Mesendoderm (in vitro differentiated cells): ENCODE measurements at regions not wholly inside any gene's neighbourhood (a gene's known extent, or its start where the extent isn't known, plus 50 kb on each side); places are given as distances from the start of the nearest gene placed in this dataset.

Experiments
- DNase-seq: peaks from one replicate; pipeline ENCODE4 v3.0.0; 2013
- H2AK5ac ChIP-seq: 2 replicates; pipeline ENCODE4 v1.6.1; 2013; ENCODE audit warnings: low read length, inconsistent platforms
- H2BK120ac ChIP-seq: 2 replicates; pipeline ENCODE4 v1.6.1; 2013; ENCODE audit warnings: low read depth, mild to moderate bottlenecking, low read length, moderate library complexity, mixed read lengths
- H2BK15ac ChIP-seq: replicated peaks from 2 replicates; pipeline ENCODE4 v1.6.1; 2013; ENCODE audit warnings: low read depth, mild to moderate bottlenecking, moderate library complexity
- H2BK5ac ChIP-seq: 2 replicates; pipeline ENCODE4 v1.6.1; 2013; ENCODE audit warnings: low read length, inconsistent platforms
- H3K18ac ChIP-seq: 2 replicates; pipeline ENCODE4 v1.6.1; 2013; ENCODE audit warnings: mild to moderate bottlenecking, low read length, mixed read lengths
- H3K23ac ChIP-seq: one replicate; pipeline ENCODE4 v1.6.1; 2013; ENCODE audit warnings: low read length
- H3K27ac ChIP-seq: 2 replicates; pipeline ENCODE4 v1.5.1; 2013; ENCODE audit warnings: low read depth, mild to moderate bottlenecking, inconsistent platforms, low read length, moderate library complexity
- H3K27me3 ChIP-seq: 2 replicates; pipeline ENCODE4 v1.6.1; 2013; ENCODE audit warnings: low read length, control low read depth, mild to moderate bottlenecking, inconsistent platforms; ENCODE audit not compliant: insufficient read depth, poor library complexity
- H3K36me3 ChIP-seq: 2 replicates; pipeline ENCODE4 v1.6.1; 2013; ENCODE audit warnings: low read length, inconsistent platforms; ENCODE audit not compliant: control insufficient read depth, insufficient read depth
- H3K4ac ChIP-seq: one replicate; pipeline ENCODE4 v1.6.1; 2013; ENCODE audit warnings: low read depth, mild to moderate bottlenecking, low read length, moderate library complexity
- H3K4me1 ChIP-seq: 2 replicates; pipeline ENCODE4 v1.6.1; 2013; ENCODE audit warnings: low read depth, low read length, inconsistent platforms; ENCODE audit not compliant: control insufficient read depth
- H3K4me2 ChIP-seq: 2 replicates; pipeline ENCODE4 v1.6.1; 2013; ENCODE audit warnings: low read length
- H3K4me3 ChIP-seq: 2 replicates; pipeline ENCODE4 v1.5.1; 2013; ENCODE audit warnings: mild to moderate bottlenecking, low read length
- H3K56ac ChIP-seq: one replicate; pipeline ENCODE4 v1.6.1; 2013; ENCODE audit warnings: low read length
- H3K79me1 ChIP-seq: 2 replicates; pipeline ENCODE4 v1.6.1; 2013; ENCODE audit warnings: low read length, inconsistent platforms
- H3K79me2 ChIP-seq: 2 replicates; pipeline ENCODE4 v1.6.1; 2013; ENCODE audit warnings: mild to moderate bottlenecking, low read length; ENCODE audit not compliant: control insufficient read depth, insufficient read depth
- H3K9ac ChIP-seq: 2 replicates; pipeline ENCODE4 v1.6.1; 2013; ENCODE audit warnings: low read length, inconsistent platforms
- H4K5ac ChIP-seq: one replicate; pipeline ENCODE4 v1.6.1; 2013; ENCODE audit warnings: low read length
- H4K8ac ChIP-seq: one replicate; pipeline ENCODE4 v1.6.1; 2013; ENCODE audit warnings: low read depth, mild to moderate bottlenecking, control low read depth, low read length, moderate library complexity
- WGBS: extraction: QIAGEN DNeasy Blood & Tissue Kit; methylation state at CpG from one replicate; pipeline ENCODE4 v1.1.7; 2013; ENCODE audit warnings: low lambda C conversion rate, missing lambda C conversion rate; ENCODE audit not compliant: insufficient coverage; ENCODE audit errors: extremely low coverage; 5-methylcytosine and 5-hydroxymethylcytosine counted together

DNA sequence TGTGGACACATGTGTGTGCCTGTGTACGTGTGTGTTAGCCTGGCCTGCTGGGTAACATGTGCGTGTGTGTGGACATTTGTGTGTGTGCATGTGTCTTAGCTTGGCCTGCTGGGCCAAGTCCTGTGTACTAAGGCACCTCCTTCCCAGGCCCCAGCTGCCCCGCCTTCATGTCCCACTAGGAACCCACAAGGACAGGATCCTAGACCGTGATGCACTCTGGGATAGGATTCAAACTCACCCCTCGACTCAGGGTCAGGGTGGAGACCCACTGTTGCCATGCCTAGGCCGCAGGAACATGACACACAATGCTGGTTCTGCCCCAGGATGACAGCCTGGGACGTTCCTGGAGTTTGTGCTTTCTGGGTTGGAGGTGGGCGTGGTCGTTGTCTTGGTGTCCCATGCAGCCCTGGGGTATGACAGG, 89.9 kb upstream of the TMPRSS2 start:
- no CpG with 5 or more reads among the region's 9 CpGs for WGBS
- no peak overlapping the region for H4K5ac ChIP-seq

DNA sequence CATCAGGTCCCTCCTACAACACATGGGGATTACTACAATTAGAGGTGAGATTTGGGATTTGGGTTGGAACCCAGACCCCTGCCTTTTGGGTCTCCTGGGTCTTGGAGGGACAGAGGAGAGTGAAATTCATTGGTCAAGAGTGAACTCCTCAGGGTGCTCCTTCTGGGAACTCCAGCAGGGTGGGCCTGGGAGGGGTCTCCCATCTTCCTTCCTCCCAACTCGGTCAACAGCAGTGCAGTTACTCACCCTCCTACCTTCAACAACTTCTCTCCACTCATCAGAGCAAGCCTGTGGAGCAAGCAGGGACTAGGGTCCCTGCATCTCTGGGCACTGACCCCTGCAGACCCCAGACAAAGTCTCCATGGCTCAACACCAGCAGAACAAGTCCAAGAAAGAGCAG, 89.3 kb upstream of the TMPRSS2 start:
- WGBS, result no CpG with 5 or more reads among the region's 1 CpG
- Histone ChIP-seq H3K36me3 (no peaks in the 10 kb centered on the region), H2BK120ac (no peak overlapping the region), H2BK5ac (no peak overlapping the region), H4K8ac (no peak overlapping the region), H3K56ac (no peak overlapping the region), H3K4me3 (no peak overlapping the region), H3K9ac (no peak overlapping the region), H3K27ac (no peak overlapping the region), H3K79me2 (no peaks in the 10 kb centered on the region), H3K79me1 (no peaks in the 10 kb centered on the region), H3K27me3 (no peaks in the 10 kb centered on the region), H3K4me1 (peaks cover 8% of the 10 kb centered on the region), H3K4me2 (no peak overlapping the region), H2AK5ac (no peak overlapping the region), H3K4ac (no peak overlapping the region), H2BK15ac (no peak overlapping the region), H3K23ac (peak overlapping the region; percentile 45), H4K5ac (no peak overlapping the region), H3K18ac (no peak overlapping the region)
- no peak for DNase-seq

More for the DNA sequence above, 89.9 kb upstream of the TMPRSS2 start:
- Histone ChIP-seq H3K27ac (no peak overlapping the region), H3K4ac (no peak overlapping the region), H2AK5ac (no peak overlapping the region), H3K79me1 (no peaks in the 10 kb centered on the region), H3K18ac (no peak overlapping the region), H3K36me3 (no peaks in the 10 kb centered on the region), H3K23ac (no peak overlapping the region), H2BK5ac (no peak overlapping the region), H4K8ac (no peak overlapping the region), H3K4me1 (peaks cover 8% of the 10 kb centered on the region), H3K9ac (no peak overlapping the region), H2BK15ac (no peak overlapping the region), H3K4me3 (no peak overlapping the region), H3K79me2 (no peaks in the 10 kb centered on the region), H3K56ac (no peak overlapping the region), H3K4me2 (no peak overlapping the region), H3K27me3 (no peaks in the 10 kb centered on the region), H2BK120ac (no peak overlapping the region)
- DNase-seq, result no peak

DNA sequence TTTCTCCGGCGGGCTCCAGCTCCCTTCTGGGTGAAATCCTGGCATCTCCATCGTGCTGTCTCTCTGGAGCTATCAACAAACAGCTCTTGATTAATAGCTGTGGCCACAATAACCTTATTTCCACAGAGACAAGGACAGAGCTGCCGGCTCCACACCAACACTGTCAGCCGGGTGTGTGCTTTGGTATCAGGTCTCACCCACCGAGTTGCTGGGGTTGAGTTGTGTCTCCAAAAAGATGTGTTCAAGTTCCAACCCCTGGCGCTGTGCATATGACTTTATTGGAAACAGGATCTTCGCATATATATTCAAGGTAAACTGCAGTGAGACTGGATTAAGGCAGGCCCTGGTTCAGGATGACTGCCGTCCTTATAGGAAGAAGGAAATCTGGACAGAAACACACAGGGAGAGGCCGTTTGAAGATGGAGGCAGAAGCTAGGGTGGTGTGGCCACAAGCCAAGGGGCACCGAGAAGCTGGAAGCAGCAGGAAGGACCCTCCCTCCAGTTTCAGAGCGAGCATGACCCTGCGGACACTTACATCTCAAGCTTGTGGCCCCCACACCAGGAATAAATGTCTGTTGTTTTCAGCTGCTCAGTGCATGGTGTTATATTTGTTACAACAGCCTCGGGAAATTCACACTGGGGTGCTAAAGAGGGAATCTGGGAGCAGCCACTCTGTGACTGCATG, 88.4 kb upstream of the TMPRSS2 start:
- H4K8ac ChIP-seq, result no peak overlapping the region
- H3K36me3 ChIP-seq, result no peaks in the 10 kb centered on the region
- H3K27me3 ChIP-seq, result no peaks in the 10 kb centered on the region
- no peak overlapping the region for H3K4ac ChIP-seq
- H3K79me1 ChIP-seq, result no peaks in the 10 kb centered on the region
- no peak overlapping the region for H3K4me3 ChIP-seq
- H3K9ac ChIP-seq, result no peak overlapping the region
- H2AK5ac ChIP-seq, result no peak overlapping the region
- no peak for DNase-seq
- no peaks in the 10 kb centered on the region for H3K79me2 ChIP-seq
- H3K4me1 ChIP-seq, result peaks cover 8% of the 10 kb centered on the region
- no peak overlapping the region for H2BK120ac ChIP-seq
- H3K56ac ChIP-seq, result no peak overlapping the region
- no peak overlapping the region for H4K5ac ChIP-seq
- no peak overlapping the region for H2BK15ac ChIP-seq
- H3K27ac ChIP-seq, result no peak overlapping the region
- no peak overlapping the region for H3K18ac ChIP-seq
- peak overlapping the region; percentile 81 for H3K23ac ChIP-seq
- no CpG with 5 or more reads among the region's 14 CpGs for WGBS
- H2BK5ac ChIP-seq, result no peak overlapping the region
- no peak overlapping the region for H3K4me2 ChIP-seq

DNA sequence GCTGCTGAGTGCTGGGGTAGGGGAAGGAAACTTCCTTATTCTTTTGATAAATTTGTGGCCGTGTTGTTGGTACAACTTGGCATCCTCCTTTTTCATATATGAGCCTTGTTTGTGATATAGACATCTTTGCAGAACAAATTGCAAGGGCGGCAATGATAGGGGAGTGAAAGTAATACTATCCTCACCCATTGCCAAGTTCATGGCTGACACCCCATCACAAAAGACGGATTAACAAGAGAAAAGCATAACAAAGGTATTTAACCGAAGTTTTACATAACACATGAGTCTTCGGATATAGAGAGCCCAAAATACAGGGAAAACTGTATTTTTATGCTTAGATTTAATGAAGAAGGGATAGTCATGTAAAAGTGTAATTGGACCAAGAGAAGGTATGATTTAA, 86.3 kb upstream of the TMPRSS2 start:
- WGBS, result no CpG with 5 or more reads among the region's 5 CpGs
- Histone ChIP-seq H3K27ac (no peak overlapping the region), H3K27me3 (no peaks in the 10 kb centered on the region), H3K36me3 (no peaks in the 10 kb centered on the region), H3K18ac (no peak overlapping the region), H2BK5ac (no peak overlapping the region), H3K4me2 (no peak overlapping the region), H3K4me3 (no peak overlapping the region), H3K4ac (no peak overlapping the region), H3K9ac (no peak overlapping the region), H2AK5ac (no peak overlapping the region), H4K5ac (no peak overlapping the region), H3K79me2 (no peaks in the 10 kb centered on the region), H3K4me1 (peaks cover 8% of the 10 kb centered on the region), H2BK15ac (no peak overlapping the region), H3K79me1 (no peaks in the 10 kb centered on the region), H2BK120ac (no peak overlapping the region), H3K23ac (no peak overlapping the region), H4K8ac (no peak overlapping the region), H3K56ac (no peak overlapping the region)
- no peak for DNase-seq

DNA sequence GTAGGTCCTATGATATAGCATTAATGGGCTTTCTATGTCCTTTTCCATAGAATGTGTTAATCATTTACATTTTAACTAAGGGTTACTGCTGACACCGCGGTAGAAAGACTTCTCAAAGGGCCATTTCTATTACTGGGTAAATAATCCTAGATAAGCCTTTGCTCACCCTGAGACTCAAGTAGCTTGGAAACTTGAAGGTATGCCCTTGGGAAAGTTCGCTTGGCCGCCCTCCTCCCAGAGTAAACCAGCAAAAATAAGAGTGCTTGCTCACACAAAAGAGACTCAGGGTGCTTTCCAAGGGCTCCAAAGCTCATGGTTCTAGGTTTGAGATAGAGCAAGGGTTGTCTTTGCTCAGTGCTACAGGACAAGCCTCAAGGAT, 85.8 kb upstream of the TMPRSS2 start:
- H2AK5ac ChIP-seq, result no peak overlapping the region
- H3K4me3 ChIP-seq, result no peak overlapping the region
- no peak overlapping the region for H2BK120ac ChIP-seq
- no peak overlapping the region for H3K9ac ChIP-seq
- H3K56ac ChIP-seq, result no peak overlapping the region
- no peak overlapping the region for H3K18ac ChIP-seq
- H3K23ac ChIP-seq, result no peak overlapping the region
- H3K79me2 ChIP-seq, result no peaks in the 10 kb centered on the region
- H4K8ac ChIP-seq, result no peak overlapping the region
- H2BK5ac ChIP-seq, result no peak overlapping the region
- no peaks in the 10 kb centered on the region for H3K36me3 ChIP-seq
- no peak overlapping the region for H4K5ac ChIP-seq
- peak; percentile 22 for DNase-seq
- H2BK15ac ChIP-seq, result no peak overlapping the region
- H3K4ac ChIP-seq, result no peak overlapping the region
- H3K4me2 ChIP-seq, result no peak overlapping the region
- peaks cover 8% of the 10 kb centered on the region for H3K4me1 ChIP-seq
- H3K27ac ChIP-seq, result no peak overlapping the region
- H3K79me1 ChIP-seq, result no peaks in the 10 kb centered on the region
- no peaks in the 10 kb centered on the region for H3K27me3 ChIP-seq
- no CpG with 5 or more reads among the region's 4 CpGs for WGBS
